ENCODE measurements at regions not wholly inside any gene's neighbourhood (a gene's known extent, or its start where the extent isn't known, plus 50 kb on each side); places are given as distances from the start of the nearest gene placed in this dataset.

DNA sequence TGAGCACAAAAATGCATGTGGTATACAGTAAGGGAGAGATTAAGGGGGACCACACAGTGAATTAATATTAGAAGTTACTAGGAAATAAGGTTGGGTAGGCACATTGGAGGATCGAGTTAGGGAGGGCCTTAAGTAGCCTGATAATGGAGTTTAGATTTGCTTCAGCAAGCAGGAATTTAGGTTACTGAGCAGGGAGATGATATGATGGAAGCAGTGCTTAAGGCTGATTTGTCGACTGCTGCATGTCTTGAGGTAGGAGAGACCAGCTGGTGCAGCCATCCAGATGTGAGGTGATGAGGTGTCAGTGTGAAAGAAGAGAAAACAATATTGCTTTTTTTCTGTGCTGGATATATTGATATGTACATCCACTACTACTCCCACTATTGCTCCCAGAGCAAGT lies 55.2 kb upstream of the ACTBL2 start:
- TF ChIP-seq, protein P1, sequence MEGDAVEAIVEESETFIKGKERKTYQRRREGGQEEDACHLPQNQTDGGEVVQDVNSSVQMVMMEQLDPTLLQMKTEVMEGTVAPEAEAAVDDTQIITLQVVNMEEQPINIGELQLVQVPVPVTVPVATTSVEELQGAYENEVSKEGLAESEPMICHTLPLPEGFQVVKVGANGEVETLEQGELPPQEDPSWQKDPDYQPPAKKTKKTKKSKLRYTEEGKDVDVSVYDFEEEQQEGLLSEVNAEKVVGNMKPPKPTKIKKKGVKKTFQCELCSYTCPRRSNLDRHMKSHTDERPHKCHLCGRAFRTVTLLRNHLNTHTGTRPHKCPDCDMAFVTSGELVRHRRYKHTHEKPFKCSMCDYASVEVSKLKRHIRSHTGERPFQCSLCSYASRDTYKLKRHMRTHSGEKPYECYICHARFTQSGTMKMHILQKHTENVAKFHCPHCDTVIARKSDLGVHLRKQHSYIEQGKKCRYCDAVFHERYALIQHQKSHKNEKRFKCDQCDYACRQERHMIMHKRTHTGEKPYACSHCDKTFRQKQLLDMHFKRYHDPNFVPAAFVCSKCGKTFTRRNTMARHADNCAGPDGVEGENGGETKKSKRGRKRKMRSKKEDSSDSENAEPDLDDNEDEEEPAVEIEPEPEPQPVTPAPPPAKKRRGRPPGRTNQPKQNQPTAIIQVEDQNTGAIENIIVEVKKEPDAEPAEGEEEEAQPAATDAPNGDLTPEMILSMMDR (IDR thresholded peaks at IDR 0.05) = no peak
- no peak for TF ChIP-seq EZH2 (IDR thresholded peaks at IDR 0.05; ENCODE audit: borderline replicate concordance, insufficient read depth, low read depth, low read length, poor library complexity, severe bottlenecking)
- H4K20me1 ChIP-seq (ENCODE audit: control insufficient read depth, insufficient read depth, low read length, poor library complexity, severe bottlenecking) = no peaks in the 10 kb centered on the region
- H3K9me3 ChIP-seq (ENCODE audit: control extremely low read depth in 1 of 3, control insufficient read depth in 2 of 3, insufficient read depth in 1 of 3, low read length in 2 of 3) = no peaks in the 10 kb centered on the region
- Mint-ChIP-seq H3K27me3 (no peaks in the 10 kb centered on the region), H3K4me1 (no peaks in the 10 kb centered on the region), H3K4me3 (no peak overlapping the region), H3K27ac (no peak overlapping the region), H3K9me3 (ENCODE audit: insufficient read depth) (no peaks in the 10 kb centered on the region)
- H2AFZ ChIP-seq (ENCODE audit: insufficient read depth, low read depth, low read length, poor library complexity, severe bottlenecking) = no peak overlapping the region
- DNase-seq = no peak
- no peak overlapping the region for H3K4me2 ChIP-seq (replicated peaks; ENCODE audit: low read depth, low read length, poor library complexity, severe bottlenecking)
- no peak for ATAC-seq (ENCODE audit: low read depth)
- no peaks in the 10 kb centered on the region for H3K36me3 ChIP-seq (replicated peaks in 1 of 2; ENCODE audit: control extremely low read depth in 1 of 2, control insufficient read depth in 1 of 2, extremely low read depth in 1 of 2, insufficient read depth in 2 of 2, low read length in 1 of 2)
- H3K9ac ChIP-seq (ENCODE audit: low read length) = no peak overlapping the region
- no peak overlapping the region for H3K27ac ChIP-seq (ENCODE audit: low read length in 2 of 2)
- H3K27me3 ChIP-seq (replicated peaks in 1 of 4; ENCODE audit: control extremely low read depth in 1 of 4, control insufficient read depth in 3 of 4, insufficient read depth in 4 of 4, low read length in 3 of 4) = no peaks in the 10 kb centered on the region
- no peaks in the 10 kb centered on the region for H3K79me2 ChIP-seq (ENCODE audit: control insufficient read depth, insufficient read depth, low read length)
- POLR2A ChIA-PET = no interaction called here
- H3K4me1 ChIP-seq (ENCODE audit: control insufficient read depth in 2 of 2, insufficient read depth in 2 of 2, low read length in 2 of 2) = no peaks in the 10 kb centered on the region
- intact Hi-C loops (cut with micrococcal nuclease) = no loop called here
- no peak overlapping the region for H3K4me3 ChIP-seq (ENCODE audit: control extremely low read depth in 1 of 5, extremely low read depth in 1 of 5, insufficient read depth in 1 of 5, low read depth in 2 of 5, low read length in 4 of 5)
- WGBS (ENCODE audit: insufficient coverage) = 75% methylated on average over 1 of the region's 2 CpGs
- CTCF ChIA-PET = no interaction called here

DNA sequence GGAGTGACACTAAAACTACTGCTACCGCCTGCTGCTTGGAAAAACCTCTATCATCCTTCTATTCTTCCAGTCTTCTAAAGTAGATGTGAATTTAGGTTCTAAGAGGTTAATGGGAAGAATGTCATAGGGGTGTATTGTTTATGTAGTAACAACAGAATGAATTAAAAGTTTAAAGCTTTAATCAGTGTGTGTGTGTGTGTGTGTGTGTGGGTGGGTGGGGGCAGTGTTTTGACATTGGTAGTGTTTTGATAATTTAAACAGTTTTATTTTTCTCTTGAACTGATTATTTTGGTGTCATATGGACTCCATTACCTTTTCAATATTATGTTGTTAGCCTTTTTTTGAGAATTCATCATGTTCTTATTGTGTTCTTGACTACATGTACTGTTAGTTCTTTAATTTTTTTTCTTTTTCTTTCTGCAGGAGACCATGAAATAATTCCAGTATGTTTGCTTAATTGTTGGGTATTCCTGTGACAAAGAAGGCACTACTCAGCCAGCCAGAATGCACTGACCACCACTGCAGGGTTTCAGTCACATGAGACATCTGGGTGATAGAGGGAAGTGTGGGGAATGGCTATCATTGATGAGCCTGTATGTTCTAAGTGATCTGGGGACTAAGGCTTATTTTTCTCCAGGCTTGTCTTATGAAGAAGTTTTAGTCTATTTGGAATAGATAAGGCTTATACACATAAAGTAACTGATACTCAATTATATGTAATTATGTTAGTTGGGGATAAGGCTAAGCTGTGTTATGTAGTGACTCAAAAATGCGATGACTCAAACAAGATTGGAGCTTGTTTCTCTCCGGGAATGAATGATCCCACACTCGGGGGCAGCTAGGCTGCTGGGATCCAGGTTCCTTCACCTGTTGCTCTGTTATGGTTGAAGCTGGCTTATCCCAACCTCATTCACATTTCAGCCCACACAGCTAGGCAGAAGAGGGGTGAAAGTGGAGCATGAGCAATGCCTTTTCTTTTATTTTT lies 50.2 kb upstream of the ACTBL2 start:
- Histone ChIP-seq H3K4me1 (ENCODE audit: control insufficient read depth in 2 of 2, insufficient read depth in 2 of 2, low read length in 2 of 2) (no peaks in the 10 kb centered on the region), H2AFZ (ENCODE audit: insufficient read depth, low read depth, low read length, poor library complexity, severe bottlenecking) (no peak overlapping the region), H3K9me3 (ENCODE audit: control extremely low read depth in 1 of 3, control insufficient read depth in 2 of 3, insufficient read depth in 1 of 3, low read length in 2 of 3) (no peaks in the 10 kb centered on the region), H3K27me3 (replicated peaks in 1 of 4; ENCODE audit: control extremely low read depth in 1 of 4, control insufficient read depth in 3 of 4, insufficient read depth in 4 of 4, low read length in 3 of 4) (no peaks in the 10 kb centered on the region), H3K4me3 (ENCODE audit: control extremely low read depth in 1 of 5, extremely low read depth in 1 of 5, insufficient read depth in 1 of 5, low read depth in 2 of 5, low read length in 4 of 5) (no peak overlapping the region), H3K27ac (ENCODE audit: low read length in 2 of 2) (no peak overlapping the region), H3K79me2 (ENCODE audit: control insufficient read depth, insufficient read depth, low read length) (no peaks in the 10 kb centered on the region), H3K36me3 (replicated peaks in 1 of 2; ENCODE audit: control extremely low read depth in 1 of 2, control insufficient read depth in 1 of 2, extremely low read depth in 1 of 2, insufficient read depth in 2 of 2, low read length in 1 of 2) (no peaks in the 10 kb centered on the region), H4K20me1 (ENCODE audit: control insufficient read depth, insufficient read depth, low read length, poor library complexity, severe bottlenecking) (no peaks in the 10 kb centered on the region), H3K4me2 (replicated peaks; ENCODE audit: low read depth, low read length, poor library complexity, severe bottlenecking) (no peak overlapping the region), H3K9ac (ENCODE audit: low read length) (no peak overlapping the region)
- CTCF ChIA-PET = no interaction called here
- Mint-ChIP-seq H3K27ac (no peak overlapping the region), H3K27me3 (peaks cover 3% of the 10 kb centered on the region), H3K9me3 (ENCODE audit: insufficient read depth) (no peaks in the 10 kb centered on the region), H3K4me1 (no peaks in the 10 kb centered on the region), H3K4me3 (no peak overlapping the region)
- no peak for TF ChIP-seq EZH2 (IDR thresholded peaks at IDR 0.05; ENCODE audit: borderline replicate concordance, insufficient read depth, low read depth, low read length, poor library complexity, severe bottlenecking)
- TF ChIP-seq, protein P1 (IDR thresholded peaks at IDR 0.05) = no peak
- intact Hi-C loops (cut with micrococcal nuclease) = no loop called here
- ATAC-seq (ENCODE audit: low read depth) = no peak
- WGBS (ENCODE audit: insufficient coverage) = no CpG with 5 or more reads among the region's 4 CpGs
- POLR2A ChIA-PET = no interaction called here
- no peak for DNase-seq
